ENCODE measurements at regions not wholly inside any gene's neighbourhood (a gene's known extent, or its start where the extent isn't known, plus 50 kb on each side); places are given as distances from the start of the nearest gene placed in this dataset.

DNA sequence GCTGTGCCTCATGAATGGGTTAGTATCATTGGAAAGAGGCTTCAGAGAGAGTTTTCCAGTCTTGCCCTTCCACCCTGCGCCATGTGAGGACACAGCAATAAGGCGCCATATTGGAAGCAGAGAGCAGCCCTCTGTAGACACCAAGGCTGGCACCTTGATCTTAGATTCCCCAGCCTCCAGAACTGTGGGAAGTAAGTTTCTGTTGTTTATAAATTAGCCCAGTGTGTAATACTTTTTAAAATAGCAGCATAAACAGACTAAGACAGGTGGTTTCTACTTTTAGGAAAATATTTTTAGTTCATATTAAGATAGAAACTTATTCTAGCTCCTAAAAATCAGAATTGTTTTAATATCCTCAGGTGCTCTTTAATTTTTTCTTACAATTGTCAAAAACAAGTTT is 117.9 kb downstream of the TM9SF2 start:
- peaks cover 0 to 3% (median 0%) of the 10 kb centered on the region in 4 experiments; a peak in 2 of 7 replicates for H3K4me1 ChIP-seq (replicated peaks in 1 of 4; ENCODE audit: control insufficient read depth in 3 of 4, insufficient read depth in 4 of 4, low read length in 3 of 4)
- no peaks in the 10 kb centered on the region for H3K23me2 ChIP-seq (ENCODE audit: low read depth, low read length)
- no peak overlapping the region for H3K27ac ChIP-seq (ENCODE audit: low read depth, low read length)
- no peak overlapping the region for H3K4ac ChIP-seq (replicated peaks; ENCODE audit: insufficient read length, low read depth, low read length)
- POLR2A ChIA-PET (ENCODE audit: partially characterized antibody), result interaction anchor here (1.0 kb wide), 1 partner anchor 39 kb away, joined by 3 read pairs; no protein-coding TSS in a partner anchor
- no peak overlapping the region for H3K23ac ChIP-seq (ENCODE audit: insufficient read length)
- no peak overlapping the region for H2AK5ac ChIP-seq (ENCODE audit: low read depth, low read length)
- H3K36me3 ChIP-seq (ENCODE audit: control insufficient read depth in 2 of 4, insufficient read depth in 4 of 4, low read length in 3 of 4), result no peaks in the 10 kb centered on the region
- H2BK12ac ChIP-seq (ENCODE audit: low read depth, low read length), result no peak overlapping the region
- H3K79me1 ChIP-seq (ENCODE audit: low read depth, low read length), result no peaks in the 10 kb centered on the region
- no peak overlapping the region for H3K9ac ChIP-seq (replicated peaks in 1 of 4; ENCODE audit: extremely low read depth in 1 of 4, low read depth in 3 of 4, low read length in 3 of 4)
- H3K14ac ChIP-seq (ENCODE audit: insufficient read length), result no peak overlapping the region
- CTCF ChIA-PET (ENCODE audit: partially characterized antibody), result interaction anchor here (0.6 to 2.3 kb wide), 5 partner anchors 9 to 574 kb away, joined by 3 to 6 read pairs (median 3); no protein-coding TSS in a partner anchor
- H4K5ac ChIP-seq (ENCODE audit: insufficient read length, low read depth, low read length), result no peak overlapping the region
- no peak overlapping the region for H3K18ac ChIP-seq (ENCODE audit: extremely low read depth, low read length)
- no peak overlapping the region for H2BK20ac ChIP-seq (ENCODE audit: low read length)
- no peak overlapping the region for H4K8ac ChIP-seq (ENCODE audit: extremely low read depth, insufficient read depth, low read length)
- H2BK5ac ChIP-seq (ENCODE audit: low read depth, low read length), result no peak overlapping the region
- no peaks in the 10 kb centered on the region for H3K9me3 ChIP-seq (ENCODE audit: insufficient read depth in 2 of 2, low read depth in 1 of 2, low read length in 1 of 2)
- no peak overlapping the region for H2BK15ac ChIP-seq (ENCODE audit: low read length)
- FAIRE-seq (no peak), DNase-seq (ENCODE audit: low read depth in 1 of 2, low spot score in 2 of 2) (no peak)
- no peaks in the 10 kb centered on the region for H3K27me3 ChIP-seq (replicated peaks in 1 of 4; ENCODE audit: control insufficient read depth in 3 of 4, extremely low read depth in 1 of 4, insufficient read depth in 3 of 4, low read length in 3 of 4)
- no peak overlapping the region for H3K4me2 ChIP-seq (ENCODE audit: insufficient read depth in 1 of 2, low read depth in 2 of 2, low read length in 2 of 2)
- 100% methylated on average over 2 of the region's 2 CpGs; no CpG with 5 or more reads in 1 of the 2 experiments for WGBS, 2 experiments (ENCODE audit: extremely low coverage in 1 of 2, insufficient coverage in 1 of 2, insufficient read length in 1 of 2, insufficient replicate concordance in 2 of 2, low coverage in 1 of 2, low lambda C conversion rate in 2 of 2, missing lambda C conversion rate in 1 of 2)
- H3K4me3 ChIP-seq (ENCODE audit: extremely low read depth in 1 of 4, insufficient read depth in 2 of 4, low read depth in 3 of 4, low read length in 4 of 4), result no peak overlapping the region
- no peaks in the 10 kb centered on the region for H3K79me2 ChIP-seq (ENCODE audit: control insufficient read depth in 1 of 2, insufficient read depth in 2 of 2, low read length in 2 of 2)
- no peak overlapping the region for H2BK120ac ChIP-seq (replicated peaks; ENCODE audit: low read depth, low read length)
- no peak overlapping the region for H3K56ac ChIP-seq (replicated peaks; ENCODE audit: insufficient read length, low read depth, low read length)
- H2AFZ ChIP-seq (ENCODE audit: low read length), result no peak overlapping the region
- no peak for TF ChIP-seq HDAC6 (IDR thresholded peaks at IDR 0.05; ENCODE audit: low read depth, low read length)
- no peak for TF ChIP-seq RNF2 (IDR thresholded peaks at IDR 0.05; ENCODE audit: borderline replicate concordance, low read depth, low read length, missing control alignments, poor library complexity, severe bottlenecking)
- TF ChIP-seq SUZ12 (IDR thresholded peaks at IDR 0.05; ENCODE audit: low read length), result no peak
- TF ChIP-seq, protein P1, sequence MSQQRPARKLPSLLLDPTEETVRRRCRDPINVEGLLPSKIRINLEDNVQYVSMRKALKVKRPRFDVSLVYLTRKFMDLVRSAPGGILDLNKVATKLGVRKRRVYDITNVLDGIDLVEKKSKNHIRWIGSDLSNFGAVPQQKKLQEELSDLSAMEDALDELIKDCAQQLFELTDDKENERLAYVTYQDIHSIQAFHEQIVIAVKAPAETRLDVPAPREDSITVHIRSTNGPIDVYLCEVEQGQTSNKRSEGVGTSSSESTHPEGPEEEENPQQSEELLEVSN (IDR thresholded peaks at IDR 0.05), result no peak
- TF ChIP-seq, protein P2, sequence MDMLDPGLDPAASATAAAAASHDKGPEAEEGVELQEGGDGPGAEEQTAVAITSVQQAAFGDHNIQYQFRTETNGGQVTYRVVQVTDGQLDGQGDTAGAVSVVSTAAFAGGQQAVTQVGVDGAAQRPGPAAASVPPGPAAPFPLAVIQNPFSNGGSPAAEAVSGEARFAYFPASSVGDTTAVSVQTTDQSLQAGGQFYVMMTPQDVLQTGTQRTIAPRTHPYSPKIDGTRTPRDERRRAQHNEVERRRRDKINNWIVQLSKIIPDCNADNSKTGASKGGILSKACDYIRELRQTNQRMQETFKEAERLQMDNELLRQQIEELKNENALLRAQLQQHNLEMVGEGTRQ (IDR thresholded peaks at IDR 0.05; ENCODE audit: low read length), result no peak
- TF ChIP-seq CHD2 (IDR thresholded peaks at IDR 0.05; ENCODE audit: low read length), result no peak
- TF ChIP-seq BCL11A (IDR thresholded peaks at IDR 0.05; ENCODE audit: low read depth in 2 of 2, low read length in 2 of 2), result no peak
- H4K20me1 ChIP-seq (replicated peaks in 1 of 2; ENCODE audit: control insufficient read depth in 1 of 2, insufficient read depth in 2 of 2, low read length in 2 of 2), result no peaks in the 10 kb centered on the region
- no peak overlapping the region for H4K91ac ChIP-seq (replicated peaks; ENCODE audit: insufficient read length, low read length)

Measured in H1 (cell line).